HPDE6-E6E7 (cell line): ENCODE measurements at regions not wholly inside any gene's neighbourhood (a gene's known extent, or its start where the extent isn't known, plus 50 kb on each side); places are given as distances from the start of the nearest gene placed in this dataset.

Experiments used
- DNase-seq: peaks from one replicate; pipeline ENCODE4 v3.0.0; 2011; ENCODE audit warnings: missing footprints; ENCODE audit errors: extremely low spot score

DNA sequence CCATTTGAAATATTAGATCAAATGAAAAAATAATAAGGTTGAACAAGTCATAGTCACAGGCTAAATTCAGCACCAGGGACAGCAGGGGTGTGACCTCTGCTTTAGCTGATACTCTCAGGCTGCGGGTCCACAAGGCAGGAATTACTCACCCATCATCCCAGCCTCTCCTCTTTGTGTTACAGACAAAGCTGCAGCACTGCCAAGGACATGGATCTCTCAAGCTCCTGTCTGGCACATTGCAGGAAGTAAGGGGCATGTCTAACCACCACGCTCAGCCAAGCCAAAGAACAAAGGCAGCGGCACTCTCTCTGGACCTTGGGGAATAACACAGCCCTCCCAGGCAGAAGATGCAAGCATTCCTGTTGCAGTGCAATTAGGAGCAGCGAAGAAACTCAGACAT, 783.8 kb downstream of the VRK1 start:
- DNase-seq, result no peak

DNA sequence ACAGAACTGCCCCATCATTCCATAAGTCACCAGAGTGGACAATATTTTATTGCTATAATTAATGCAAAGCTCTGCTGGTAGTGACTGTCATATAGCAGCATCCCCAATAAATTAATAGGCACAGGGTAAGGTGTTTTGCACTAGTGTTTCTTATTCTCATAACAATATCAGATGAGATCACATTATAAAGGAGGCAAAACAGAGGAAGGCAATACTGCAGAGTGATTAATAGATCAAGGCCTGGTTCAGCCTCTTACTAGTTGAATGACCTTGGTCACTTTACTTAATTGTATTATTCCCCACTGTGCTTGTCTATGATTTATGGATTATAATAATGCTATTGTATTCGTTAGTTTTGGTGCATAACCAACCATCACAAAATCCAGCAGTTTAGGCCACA, 784.8 kb downstream of the VRK1 start:
- DNase-seq, result no peak

DNA sequence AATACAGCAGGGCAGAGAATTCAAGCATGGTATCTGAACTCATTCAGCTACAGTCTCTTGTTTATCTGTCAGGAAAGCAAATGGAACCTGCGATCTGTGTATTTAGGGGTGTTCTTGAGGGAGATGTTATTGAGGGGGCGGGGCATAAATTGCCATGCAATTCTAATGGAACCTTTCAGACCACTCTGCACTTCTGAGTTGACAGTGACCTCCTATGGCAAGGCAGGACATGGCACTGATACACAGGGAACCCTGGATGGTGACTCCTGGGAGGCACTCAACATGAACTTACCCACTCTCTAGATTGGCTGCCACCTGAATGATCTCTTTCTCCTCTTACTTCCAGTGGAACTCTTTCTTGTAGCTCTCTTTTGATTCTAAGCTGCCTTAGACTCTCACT, 787.3 kb downstream of the VRK1 start:
- DNase-seq, result no peak

DNA sequence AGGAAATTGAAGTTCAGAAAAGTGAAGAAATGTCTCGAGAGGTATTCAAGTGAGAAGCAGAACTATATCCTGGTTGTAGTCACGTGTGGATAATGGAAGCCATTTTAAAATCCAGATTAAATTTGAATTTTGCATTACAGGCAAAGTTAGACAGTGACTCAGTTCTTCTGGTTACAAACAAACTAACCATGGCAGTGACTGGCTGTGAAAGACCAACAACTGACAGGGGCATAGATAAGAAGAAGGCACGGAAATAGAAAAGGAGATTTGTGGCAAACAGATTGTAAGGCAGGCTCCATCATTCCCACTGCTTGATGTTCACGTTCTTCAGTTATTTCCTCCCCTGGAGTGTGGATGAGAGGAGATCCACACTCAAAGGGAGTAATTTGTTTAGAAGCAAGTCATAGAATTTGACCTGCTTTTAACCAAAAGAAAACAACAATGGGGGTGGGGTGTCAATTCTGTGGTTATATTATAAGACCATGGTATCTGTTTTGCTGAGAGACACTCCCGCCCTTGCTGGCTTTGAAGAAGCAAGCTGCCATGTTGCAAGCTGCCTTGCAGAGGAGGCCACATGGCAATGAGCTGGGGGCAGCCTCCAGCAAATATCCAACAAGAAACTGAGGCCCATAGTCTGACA, 795.3 kb downstream of the VRK1 start:
- no peak for DNase-seq

DNA sequence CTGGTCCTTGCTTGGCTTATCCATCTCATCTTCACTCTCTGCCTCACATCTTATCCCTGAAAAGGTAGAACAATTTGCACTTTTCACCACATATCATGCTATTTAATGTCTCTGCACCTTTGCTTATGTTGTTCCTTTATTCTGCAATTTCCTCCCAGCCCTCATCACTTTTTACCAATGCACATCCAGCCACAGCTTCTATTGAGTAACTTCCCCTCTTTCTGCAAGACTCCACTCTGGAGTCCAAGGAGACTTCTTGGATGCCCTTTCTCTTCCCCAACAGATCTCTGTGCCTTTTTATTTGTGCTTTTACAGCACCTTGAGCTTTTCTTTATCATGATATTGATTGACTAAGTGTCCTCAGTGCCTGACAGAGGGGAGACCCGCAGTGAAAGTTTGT, 797.1 kb downstream of the VRK1 start:
- no peak for DNase-seq

DNA sequence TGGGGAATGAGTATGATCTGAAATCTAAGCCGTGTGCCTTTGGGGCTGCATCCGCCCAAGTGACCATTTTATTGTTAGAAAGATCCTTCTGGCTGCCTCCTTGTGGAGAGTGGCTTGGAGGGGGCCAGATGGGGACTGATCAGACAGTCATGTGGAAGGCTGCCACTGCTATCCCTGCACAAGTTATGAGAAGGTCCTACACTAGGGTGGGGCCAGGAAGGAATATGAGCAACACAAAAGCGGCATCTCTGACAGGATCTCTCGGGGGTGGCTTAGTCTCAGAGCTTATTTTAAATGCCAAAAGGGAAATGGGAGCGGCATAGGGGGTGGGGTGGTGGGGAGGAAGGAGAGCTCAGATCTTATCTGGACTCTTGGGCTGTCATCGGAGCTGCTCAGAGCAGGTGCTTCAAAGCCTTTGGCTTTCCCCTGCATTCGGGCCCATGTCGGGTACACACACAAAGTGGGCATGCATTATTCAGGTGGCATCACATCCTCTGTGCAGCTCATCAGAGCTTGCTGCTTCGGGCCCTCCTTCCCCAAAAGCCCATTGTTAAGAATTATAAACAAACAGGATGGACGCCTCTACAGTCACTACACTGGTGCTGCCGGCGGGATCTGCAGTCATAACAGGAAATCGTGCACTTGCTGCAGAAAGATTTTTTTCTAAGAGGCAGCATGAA, 805.4 kb downstream of the VRK1 start:
- no peak for DNase-seq

DNA sequence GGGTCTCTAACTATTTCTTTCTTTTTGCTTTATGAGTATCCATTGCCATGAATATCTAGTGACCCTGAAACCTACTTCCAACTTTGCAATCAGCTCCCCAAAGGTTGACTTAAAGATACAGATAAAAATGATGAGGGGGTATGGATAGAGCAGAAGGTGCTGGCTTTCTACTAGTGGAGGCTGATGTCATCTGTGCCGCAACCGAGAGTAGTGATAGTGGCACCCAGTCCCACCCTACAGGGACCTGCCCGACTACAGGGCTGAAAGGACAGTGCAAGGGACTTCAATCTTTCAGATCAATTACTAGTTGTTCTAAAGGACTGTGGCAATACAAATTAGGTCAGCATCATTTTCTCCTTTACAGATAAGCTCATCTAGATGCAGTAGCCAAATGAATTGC, 806.0 kb downstream of the VRK1 start:
- no peak for DNase-seq

DNA sequence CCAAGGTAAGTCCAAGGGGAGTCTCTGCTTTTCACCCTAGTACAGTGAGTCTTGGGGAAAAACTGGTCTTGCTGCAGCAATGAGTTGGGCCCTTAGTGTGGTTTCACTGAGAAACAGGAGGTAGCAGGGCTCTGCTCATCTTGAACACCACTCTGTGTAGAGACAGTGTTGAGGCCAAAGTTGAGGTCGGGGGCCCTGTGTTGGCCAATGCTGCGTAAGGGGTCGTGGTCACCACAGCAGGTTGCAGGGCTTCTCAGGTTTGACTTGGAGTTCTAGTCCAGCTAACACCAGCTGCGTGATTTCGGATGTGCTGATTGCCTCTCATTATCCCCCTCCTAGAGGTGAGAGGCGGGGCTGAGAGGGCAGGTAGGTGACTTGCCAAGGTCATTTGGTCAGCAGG, 807.5 kb downstream of the VRK1 start:
- no peak for DNase-seq

DNA sequence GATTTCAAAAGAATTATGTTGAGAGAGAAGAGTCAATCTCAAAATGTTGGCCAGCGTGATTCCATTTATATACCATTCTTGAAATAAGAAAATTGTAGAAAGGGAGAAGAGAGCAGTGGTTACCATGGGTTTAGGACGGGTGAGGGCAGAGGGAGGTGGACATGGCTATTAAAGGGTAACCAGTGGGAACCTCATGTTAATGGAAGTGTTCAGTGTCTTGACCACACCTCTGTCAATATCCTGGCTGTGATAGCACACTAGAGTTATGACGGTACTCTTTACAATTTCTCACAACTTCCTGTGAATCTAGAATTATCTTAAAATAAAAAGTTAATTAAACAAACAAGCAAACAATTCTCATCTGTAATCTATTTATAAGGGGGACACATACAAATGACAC, 821.2 kb downstream of the VRK1 start:
- DNase-seq, result no peak

DNA sequence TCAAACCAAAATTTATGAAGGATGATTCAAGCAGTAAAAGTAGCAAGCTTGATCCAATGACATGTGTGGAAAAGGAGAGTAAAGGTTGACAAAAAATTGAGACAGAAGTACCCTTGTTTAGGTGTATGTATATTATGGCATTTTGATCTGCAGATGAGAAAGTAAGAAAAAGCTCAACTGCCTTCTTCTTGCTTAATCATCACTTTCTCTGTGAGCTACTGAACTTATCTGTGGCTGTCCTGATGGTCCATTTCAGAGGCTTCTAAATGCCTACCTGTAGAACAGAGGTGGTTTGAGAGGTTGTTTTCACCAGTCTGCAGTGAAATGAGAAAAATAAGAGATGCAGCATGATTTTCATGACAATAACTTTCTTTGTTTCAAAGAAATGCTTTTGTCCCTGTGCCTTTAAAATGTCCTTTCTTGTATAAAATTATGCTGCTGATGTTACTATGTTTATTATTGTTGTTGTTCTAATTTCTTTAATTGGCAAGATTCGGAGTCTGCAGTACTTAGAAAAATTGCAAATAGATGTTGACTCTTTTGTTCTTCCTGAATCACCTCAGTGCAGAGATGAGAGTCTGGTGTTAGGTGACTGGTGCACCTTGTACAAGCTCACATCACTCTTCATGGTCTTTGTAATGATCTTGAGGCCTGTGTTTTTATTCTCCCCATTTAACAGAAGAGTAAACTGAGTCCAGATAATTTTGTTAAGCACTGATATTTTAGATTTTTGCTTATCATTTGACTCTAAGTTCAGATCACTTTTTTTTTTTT, 821.9 kb downstream of the VRK1 start:
- DNase-seq, result no peak

DNA sequence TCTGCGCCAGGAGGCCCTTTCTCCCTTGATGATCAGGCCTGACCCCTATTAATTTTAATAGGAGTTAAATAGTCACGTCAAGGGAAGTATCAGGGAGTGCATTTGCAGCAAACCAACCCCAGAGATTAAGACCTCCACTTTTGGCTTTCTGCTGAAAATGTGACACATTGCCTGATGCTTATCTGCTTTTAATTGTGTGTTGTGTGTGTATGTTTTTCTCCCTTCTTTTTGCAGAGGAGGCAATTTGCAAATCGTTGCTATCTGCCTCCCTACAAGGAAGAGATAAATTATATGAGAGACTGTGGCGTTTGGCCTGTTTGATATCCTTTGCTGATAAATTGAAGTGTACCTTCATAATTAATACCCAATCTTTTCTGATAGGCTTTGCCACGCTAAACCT, 822.9 kb downstream of the VRK1 start:
- DNase-seq, result no peak

DNA sequence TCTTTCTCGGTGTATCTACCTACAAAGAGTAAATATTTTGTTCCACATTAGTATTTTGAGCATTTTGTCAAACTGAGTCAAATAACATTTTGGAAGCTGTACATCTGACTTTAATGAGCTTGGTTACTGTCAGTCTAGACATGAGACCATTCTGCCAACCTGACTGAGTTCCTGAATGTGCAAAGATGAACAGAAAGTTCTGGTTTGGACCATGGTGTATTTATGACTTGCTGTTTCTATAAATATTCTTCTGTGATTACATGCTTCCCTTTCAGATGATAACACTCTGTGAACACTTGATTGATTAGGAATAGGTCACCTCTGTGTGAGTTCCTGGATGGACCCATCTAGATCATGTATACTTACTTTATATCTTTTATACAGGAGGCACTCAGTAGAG, 827.8 kb downstream of the VRK1 start:
- no peak for DNase-seq

DNA sequence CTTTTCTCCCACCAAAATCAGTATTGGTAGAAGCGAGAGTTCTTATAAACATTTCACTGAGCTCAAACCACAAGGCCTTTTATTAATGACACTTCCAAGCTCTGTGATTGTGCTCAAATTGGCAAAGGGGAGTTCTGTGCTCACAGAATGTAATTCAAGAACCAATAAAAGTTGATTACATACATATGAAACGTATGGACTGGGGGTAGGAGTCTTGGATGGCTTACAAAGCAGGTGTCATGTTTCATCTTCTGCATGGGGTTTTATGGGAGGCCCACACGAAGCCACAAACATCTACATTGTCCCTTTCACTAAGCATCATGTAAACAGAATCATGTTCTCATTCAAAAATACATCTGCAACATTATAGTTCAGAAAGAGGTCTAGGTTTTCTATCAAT, 828.3 kb downstream of the VRK1 start:
- no peak for DNase-seq

DNA sequence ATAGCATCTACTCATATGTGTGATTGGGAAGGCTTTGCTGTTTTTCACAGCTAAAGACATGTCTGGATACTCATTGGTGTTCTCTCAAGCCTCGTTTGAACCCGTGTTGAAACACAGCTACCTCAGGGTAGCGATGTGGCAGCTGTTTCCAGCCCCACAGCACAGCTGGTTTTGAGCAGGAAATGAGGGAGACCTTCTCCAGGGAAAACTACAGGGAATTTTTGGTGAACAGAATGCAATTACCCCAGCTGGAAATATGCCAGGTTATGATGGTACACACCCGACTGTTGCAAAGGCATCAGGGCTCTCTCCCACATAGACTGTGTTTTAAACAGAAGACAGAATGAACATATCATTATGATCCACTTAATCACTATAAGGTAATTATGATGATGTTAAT, 828.9 kb downstream of the VRK1 start:
- no peak for DNase-seq

DNA sequence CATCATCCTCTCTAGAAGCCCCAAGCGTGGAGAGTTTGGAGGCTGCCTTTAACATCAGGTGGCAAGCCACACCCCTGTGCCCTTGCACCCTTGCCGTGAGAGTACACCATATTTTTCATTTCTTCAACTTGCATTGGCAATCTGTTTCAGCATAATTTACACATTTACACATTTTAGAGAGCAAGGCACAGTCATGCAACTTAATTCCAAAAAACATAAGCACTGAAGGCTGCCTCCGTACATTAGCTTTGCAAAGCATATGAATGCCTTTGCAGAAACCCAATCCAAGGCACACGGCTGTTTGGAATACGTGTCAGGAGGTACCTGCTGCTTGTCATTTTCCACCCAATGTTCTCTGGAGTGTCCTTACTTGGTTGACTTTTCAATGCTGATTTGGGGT, 833.1 kb downstream of the VRK1 start:
- no peak for DNase-seq

DNA sequence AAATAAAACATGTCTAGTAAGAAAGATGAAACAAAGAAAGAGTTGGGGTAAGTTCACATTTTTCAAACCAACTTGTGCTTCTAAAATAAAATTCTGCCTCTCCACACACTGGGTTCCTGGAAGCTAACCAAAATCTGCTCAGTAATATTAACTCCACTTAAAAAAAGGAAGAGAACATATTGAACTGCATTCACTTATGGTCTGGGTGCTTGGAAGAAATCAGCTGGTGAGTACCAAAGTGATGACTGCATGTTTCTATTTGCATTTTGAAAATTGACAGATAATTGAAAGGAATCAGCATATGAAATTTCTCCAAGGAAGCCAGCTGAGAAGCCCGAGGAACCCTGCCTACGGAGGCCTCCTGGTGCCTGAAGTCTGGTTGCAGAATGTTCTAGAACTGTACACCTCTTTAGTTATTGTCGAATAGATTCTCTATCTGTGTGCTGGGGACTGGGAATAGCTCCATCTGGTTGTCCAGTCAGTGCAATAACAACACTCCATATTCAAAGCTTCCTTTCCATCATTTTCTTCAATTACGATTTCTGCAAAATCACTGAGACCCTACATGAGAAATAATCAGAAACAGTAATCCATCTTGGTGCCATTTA, 836.1 kb downstream of the VRK1 start:
- no peak for DNase-seq

DNA sequence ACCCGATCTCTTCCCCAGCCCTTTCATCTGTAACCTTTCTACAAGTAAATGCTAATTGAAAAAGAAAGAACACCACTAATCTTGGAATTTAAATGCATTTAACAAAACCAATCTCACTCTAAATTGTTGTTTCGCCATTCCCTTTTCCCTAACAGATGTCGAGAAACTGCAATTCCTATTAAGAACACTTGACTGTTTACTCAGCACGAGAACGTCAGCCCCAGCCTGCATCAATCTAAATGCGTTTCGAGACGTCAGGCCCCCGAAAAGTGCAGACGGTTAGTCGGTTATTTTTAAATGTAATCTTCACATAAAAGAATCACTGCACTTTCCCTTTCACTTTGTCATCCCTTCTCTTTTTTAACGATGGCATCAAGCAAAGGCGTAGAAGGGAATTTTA, 837.6 kb downstream of the VRK1 start:
- no peak for DNase-seq

DNA sequence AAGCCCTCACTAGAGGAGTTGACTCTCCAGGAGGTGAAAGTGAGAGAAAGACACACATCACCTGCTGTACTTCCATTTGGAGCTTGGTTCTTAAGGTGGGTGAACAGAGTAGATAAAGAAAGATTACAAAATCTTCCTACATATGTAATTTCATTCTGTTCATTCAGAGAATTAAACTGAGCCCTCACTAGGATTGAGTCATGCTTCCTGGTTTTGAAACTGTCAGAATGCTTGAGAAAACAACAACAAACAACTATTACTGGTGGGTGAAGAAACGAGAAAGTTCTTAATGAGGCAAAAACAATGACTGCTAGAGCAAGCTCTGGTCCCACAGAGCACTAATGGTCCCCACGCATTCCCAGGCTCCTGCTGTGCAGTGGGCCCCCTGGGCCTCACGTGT, 841.7 kb downstream of the VRK1 start:
- DNase-seq, result no peak

DNA sequence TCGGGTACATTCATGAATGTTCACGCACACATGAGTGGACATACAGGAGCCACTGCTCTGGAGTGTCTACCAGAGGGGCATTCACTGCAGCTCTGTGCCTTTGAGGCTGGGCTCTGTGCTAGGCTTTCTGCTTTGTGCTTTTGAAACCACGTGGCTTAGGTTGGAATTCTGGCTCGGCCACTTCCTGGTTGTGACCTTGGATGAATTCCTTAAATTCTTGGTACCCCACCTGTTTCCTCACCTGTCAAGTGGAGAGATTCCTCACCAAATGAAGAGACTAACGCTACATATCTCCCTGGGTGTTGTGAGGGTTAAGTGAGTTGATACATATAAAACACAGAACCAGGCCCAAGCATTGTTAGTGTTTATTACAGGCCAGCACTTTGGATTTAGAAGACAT, 842.8 kb downstream of the VRK1 start:
- no peak for DNase-seq

DNA sequence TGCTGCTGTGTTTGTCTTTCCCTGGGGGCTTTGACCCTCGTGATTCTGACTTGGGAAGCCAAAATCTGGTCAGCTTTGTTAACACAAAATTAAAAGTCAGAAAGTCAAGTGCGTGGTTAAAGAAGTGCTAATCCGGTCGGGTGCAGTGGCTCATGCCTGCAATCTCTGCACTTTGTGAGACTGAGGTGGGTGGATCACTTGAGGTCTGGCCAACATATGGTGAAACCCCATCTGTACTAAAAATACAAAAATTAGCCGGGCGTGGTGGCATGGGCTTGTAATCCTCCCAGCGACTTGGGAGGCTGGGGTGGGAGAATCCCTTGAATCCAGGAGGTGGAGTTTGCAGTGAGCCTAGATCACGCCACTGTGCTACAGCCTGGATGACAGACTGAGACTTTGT, 844.6 kb downstream of the VRK1 start:
- no peak for DNase-seq

DNA sequence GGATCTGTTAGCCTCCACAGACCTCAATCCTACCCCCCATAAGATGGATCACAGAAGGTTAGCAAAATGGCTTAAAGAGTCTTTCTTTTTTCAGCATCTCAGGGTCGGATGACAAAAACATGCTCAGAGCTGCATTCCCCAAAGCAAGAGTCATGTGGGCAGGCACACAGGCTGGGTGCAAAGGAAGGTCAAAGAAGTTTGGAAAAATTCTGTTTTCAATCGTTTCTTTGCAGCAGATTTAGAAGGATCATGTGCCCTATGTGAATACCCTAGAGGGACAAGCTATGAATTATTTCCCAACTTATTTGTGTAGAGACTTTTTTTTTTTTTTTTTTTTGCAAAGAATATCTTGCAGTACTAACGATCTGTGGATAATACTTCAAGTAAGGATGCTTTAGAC, 845.4 kb downstream of the VRK1 start:
- DNase-seq, result no peak

DNA sequence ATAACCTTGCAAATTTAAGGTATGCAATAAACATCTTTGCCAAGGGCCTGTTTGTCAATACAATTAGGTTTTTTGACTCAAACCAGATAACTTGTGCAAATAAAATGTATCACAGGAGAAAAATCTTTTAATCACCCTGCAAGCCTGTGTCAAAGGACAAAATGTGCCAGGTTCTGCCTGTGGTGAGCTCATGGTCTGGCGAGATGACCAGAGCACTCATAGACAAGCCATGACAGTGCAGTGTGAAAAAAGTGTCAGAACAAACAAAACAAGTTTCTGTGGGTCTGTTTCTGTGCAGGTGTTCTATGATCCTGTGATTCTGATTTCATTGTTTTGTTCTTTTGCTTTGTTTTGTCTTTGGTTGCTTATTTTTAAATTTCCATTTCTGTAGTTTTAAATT, 847.2 kb downstream of the VRK1 start:
- DNase-seq, result no peak

DNA sequence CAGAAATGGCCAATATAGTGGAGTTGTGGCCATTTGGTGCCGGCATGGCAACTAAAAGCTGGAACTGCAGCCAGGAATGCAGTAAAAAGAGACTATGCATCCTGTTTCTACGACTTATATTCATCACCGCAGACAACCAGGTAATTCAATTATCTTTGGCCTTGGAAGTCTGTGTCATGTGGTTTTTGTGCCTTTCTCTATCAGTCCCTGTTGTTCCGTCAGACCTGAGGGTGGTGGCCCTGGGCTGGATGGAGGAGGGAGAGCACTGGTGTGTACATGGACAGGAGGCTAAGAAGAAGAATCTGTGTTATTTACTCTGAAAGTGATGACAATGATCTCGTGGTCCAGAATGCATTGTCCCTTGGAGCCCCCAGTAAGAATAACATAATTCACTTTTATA, 852.6 kb downstream of the VRK1 start:
- no peak for DNase-seq
